ENCODE measurements at regions not wholly inside any gene's neighbourhood (a gene's known extent, or its start where the extent isn't known, plus 50 kb on each side); places are given as distances from the start of the nearest gene placed in this dataset.

DNA sequence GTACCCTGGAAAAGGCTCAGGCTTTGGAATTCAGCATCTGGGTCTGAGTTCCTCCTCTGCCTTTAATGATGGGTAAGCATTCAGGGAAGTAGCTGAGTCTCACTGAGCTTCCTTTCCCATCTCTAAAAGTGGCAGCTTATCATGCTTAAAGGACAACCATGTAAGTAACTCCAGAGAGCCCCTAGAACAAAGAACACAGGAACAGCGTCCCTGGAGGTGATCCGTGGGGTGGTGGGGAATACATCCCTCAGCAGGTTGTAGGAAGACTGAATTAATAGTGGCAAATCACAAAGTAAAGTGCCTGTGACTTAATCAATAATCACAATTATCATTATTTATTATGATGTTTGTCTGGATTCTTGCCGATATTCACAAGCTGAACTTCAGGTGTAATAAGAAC, 114.7 kb upstream of the ISX start:
- H3K36me3 ChIP-seq (ENCODE audit: control insufficient read depth in 2 of 2, insufficient read depth in 2 of 2, low read length in 1 of 2): no peaks in the 10 kb centered on the region
- no peaks in the 10 kb centered on the region for H3K27me3 ChIP-seq (ENCODE audit: control insufficient read depth in 2 of 2, insufficient read depth in 1 of 2, low read length in 1 of 2)
- no peak overlapping the region for H3K27ac ChIP-seq (ENCODE audit: low read depth in 1 of 2, low read length in 1 of 2)
- 79% methylated on average over 3 of the region's 3 CpGs for WGBS
- no peaks in the 10 kb centered on the region for H3K4me1 ChIP-seq (ENCODE audit: control insufficient read depth in 2 of 2, insufficient read depth in 2 of 2, low read length in 2 of 2)
- no peaks in the 10 kb centered on the region for H3K9me3 ChIP-seq (ENCODE audit: control insufficient read depth in 2 of 2, insufficient read depth in 1 of 2, low read length in 1 of 2)
- no peak for DNase-seq (ENCODE audit: low read depth in 6 of 9, low spot score in 9 of 9)
- no peak overlapping the region for H3K4me3 ChIP-seq (ENCODE audit: low read length in 2 of 2)

DNA sequence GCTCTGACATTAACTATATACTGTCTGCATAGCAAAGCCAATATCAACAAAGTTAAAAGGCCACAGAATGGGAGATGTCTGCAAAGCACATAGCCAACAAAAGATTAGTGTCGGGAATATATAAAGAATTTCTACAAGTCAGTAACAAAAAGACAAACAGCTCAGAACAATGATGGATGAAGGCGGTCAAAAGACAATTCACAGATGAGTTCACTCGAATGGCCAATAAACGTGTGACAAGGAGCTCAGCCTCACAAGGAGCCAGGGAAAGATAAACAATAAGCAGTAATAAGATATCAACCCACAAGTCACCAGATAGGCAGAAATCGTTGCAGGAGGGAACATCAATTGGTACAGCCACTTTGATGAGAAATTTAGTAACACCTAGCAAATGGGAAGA, 106.0 kb upstream of the ISX start:
- 68% methylated on average over 5 of the region's 5 CpGs for WGBS

DNA sequence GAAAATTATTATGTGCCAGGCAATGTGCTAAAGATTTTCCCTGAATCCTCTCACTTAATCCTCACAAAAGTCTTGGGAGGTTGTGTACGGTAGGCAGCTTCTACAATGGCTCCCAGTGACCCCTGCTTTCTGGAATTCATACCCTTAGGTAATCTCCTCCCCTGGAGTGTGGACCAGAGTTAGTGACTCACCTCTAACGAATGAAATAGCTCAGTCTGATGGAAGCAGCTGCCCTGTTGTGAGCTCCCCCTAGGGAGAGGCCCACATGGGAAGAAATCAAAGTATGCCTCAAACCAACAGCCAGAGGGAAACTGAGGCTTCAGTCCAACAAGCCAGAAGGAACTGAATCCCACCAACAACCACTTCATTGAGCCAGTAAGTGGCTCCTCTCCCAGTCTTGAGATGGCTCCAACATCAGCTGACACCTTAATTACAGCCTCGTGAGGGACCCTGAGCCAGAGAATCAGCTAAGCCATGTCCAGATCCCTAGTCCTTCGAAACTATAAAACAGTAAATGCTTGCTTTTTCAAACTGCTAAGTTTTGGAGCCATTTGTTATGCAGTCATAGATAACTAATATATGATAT, 98.9 kb upstream of the ISX start:
- Histone ChIP-seq H3K36me3 (ENCODE audit: control insufficient read depth in 2 of 2, insufficient read depth in 2 of 2, low read length in 1 of 2) (no peaks in the 10 kb centered on the region), H3K27ac (ENCODE audit: low read depth in 1 of 2, low read length in 1 of 2) (no peak overlapping the region), H3K4me3 (ENCODE audit: low read length in 2 of 2) (no peak overlapping the region), H3K4me1 (ENCODE audit: control insufficient read depth in 2 of 2, insufficient read depth in 2 of 2, low read length in 2 of 2) (no peaks in the 10 kb centered on the region), H3K9me3 (ENCODE audit: control insufficient read depth in 2 of 2, insufficient read depth in 1 of 2, low read length in 1 of 2) (no peaks in the 10 kb centered on the region), H3K27me3 (ENCODE audit: control insufficient read depth in 2 of 2, insufficient read depth in 1 of 2, low read length in 1 of 2) (no peaks in the 10 kb centered on the region)
- no peak for DNase-seq (ENCODE audit: low read depth in 6 of 9, low spot score in 9 of 9)
- WGBS: 79% methylated on average over 4 of the region's 4 CpGs

More for the DNA sequence above, 106.0 kb upstream of the ISX start:
- no peaks in the 10 kb centered on the region for H3K9me3 ChIP-seq (ENCODE audit: control insufficient read depth in 2 of 2, insufficient read depth in 1 of 2, low read length in 1 of 2)
- H3K4me3 ChIP-seq (ENCODE audit: low read length in 2 of 2): no peak overlapping the region
- no peaks in the 10 kb centered on the region for H3K36me3 ChIP-seq (ENCODE audit: control insufficient read depth in 2 of 2, insufficient read depth in 2 of 2, low read length in 1 of 2)
- no peak for DNase-seq (ENCODE audit: low read depth in 6 of 9, low spot score in 9 of 9)
- no peak overlapping the region for H3K27ac ChIP-seq (ENCODE audit: low read depth in 1 of 2, low read length in 1 of 2)
- no peaks in the 10 kb centered on the region for H3K27me3 ChIP-seq (ENCODE audit: control insufficient read depth in 2 of 2, insufficient read depth in 1 of 2, low read length in 1 of 2)
- no peaks in the 10 kb centered on the region for H3K4me1 ChIP-seq (ENCODE audit: control insufficient read depth in 2 of 2, insufficient read depth in 2 of 2, low read length in 2 of 2)

DNA sequence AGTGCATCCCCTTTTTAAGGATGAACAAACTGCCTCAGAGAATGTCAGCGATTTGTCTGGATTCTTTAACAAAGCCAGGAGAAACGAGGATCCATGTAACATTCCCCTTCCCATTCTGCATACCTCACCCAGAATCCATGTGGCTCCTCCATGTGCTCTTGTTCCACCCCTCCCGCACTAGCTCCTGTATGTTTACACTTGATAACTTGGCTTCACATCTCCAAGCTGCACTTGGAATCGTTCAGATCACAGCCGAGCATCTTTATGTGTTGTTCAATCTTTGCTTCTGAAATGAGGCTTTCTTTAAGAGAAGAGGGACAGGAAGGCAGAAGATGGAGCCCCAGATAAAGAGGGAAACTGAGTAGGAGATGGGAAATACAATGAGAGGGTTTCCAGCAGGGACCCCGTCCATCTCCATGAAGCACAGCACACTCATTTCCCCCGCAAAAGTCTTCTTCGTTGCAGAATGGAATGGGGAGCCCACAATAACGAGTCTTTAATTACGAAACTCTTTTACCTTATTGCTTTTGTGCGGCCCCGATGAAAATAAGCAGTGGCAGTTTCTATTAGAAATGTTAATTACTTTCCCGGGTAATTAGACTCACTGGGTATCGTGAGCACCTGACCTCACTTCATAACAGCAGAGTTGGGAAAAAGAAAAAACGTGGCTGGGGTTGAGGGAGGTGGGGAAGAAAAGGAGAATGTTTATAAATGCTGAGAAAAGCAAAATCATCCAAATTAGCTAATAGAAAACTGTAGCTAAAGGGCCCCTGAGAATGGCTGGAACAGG, 96.8 kb upstream of the ISX start:
- Histone ChIP-seq H3K36me3 (ENCODE audit: control insufficient read depth in 2 of 2, insufficient read depth in 2 of 2, low read length in 1 of 2) (no peaks in the 10 kb centered on the region), H3K4me1 (ENCODE audit: control insufficient read depth in 2 of 2, insufficient read depth in 2 of 2, low read length in 2 of 2) (no peaks in the 10 kb centered on the region), H3K4me3 (ENCODE audit: low read length in 2 of 2) (no peak overlapping the region), H3K27ac (ENCODE audit: low read depth in 1 of 2, low read length in 1 of 2) (no peak overlapping the region), H3K9me3 (ENCODE audit: control insufficient read depth in 2 of 2, insufficient read depth in 1 of 2, low read length in 1 of 2) (no peaks in the 10 kb centered on the region), H3K27me3 (ENCODE audit: control insufficient read depth in 2 of 2, insufficient read depth in 1 of 2, low read length in 1 of 2) (no peaks in the 10 kb centered on the region)
- no peak for DNase-seq (ENCODE audit: low read depth in 6 of 9, low spot score in 9 of 9)
- 84% methylated on average over 15 of the region's 15 CpGs for WGBS

DNA sequence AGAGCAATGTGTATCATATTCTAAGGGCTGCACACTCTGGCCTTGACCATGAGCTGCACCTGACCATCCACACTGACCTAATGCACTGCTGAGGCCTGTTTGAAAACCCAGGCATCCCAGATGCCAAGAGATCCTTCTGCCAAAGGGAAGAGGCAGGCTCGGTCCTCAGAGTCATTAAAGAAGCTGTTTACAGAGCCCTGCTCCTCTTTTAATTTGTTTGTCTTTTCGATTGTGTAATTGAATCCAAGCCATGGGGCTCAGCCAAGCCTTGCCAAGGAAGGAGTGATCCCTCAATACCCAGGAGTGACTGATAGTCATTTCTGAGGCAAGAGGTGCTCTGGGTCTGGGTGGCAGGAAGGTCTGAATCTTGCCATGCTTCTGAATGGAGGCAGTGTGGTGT, 94.5 kb upstream of the ISX start:
- no peaks in the 10 kb centered on the region for H3K4me1 ChIP-seq (ENCODE audit: control insufficient read depth in 2 of 2, insufficient read depth in 2 of 2, low read length in 2 of 2)
- WGBS: 77% methylated on average over 2 of the region's 2 CpGs
- no peak overlapping the region for H3K27ac ChIP-seq (ENCODE audit: low read depth in 1 of 2, low read length in 1 of 2)
- no peak for DNase-seq (ENCODE audit: low read depth in 6 of 9, low spot score in 9 of 9)
- no peaks in the 10 kb centered on the region for H3K36me3 ChIP-seq (ENCODE audit: control insufficient read depth in 2 of 2, insufficient read depth in 2 of 2, low read length in 1 of 2)
- H3K27me3 ChIP-seq (ENCODE audit: control insufficient read depth in 2 of 2, insufficient read depth in 1 of 2, low read length in 1 of 2): no peaks in the 10 kb centered on the region
- H3K9me3 ChIP-seq (ENCODE audit: control insufficient read depth in 2 of 2, insufficient read depth in 1 of 2, low read length in 1 of 2): no peaks in the 10 kb centered on the region
- no peak overlapping the region for H3K4me3 ChIP-seq (ENCODE audit: low read length in 2 of 2)

GRCh38 chr22:34972191-34972897, 93.6 kb upstream of the ISX start:
- Histone ChIP-seq H3K27me3 (ENCODE audit: control insufficient read depth in 2 of 2, insufficient read depth in 1 of 2, low read length in 1 of 2) (no peaks in the 10 kb centered on the region), H3K36me3 (ENCODE audit: control insufficient read depth in 2 of 2, insufficient read depth in 2 of 2, low read length in 1 of 2) (no peaks in the 10 kb centered on the region), H3K27ac (ENCODE audit: low read depth in 1 of 2, low read length in 1 of 2) (no peak overlapping the region), H3K9me3 (ENCODE audit: control insufficient read depth in 2 of 2, insufficient read depth in 1 of 2, low read length in 1 of 2) (no peaks in the 10 kb centered on the region), H3K4me1 (ENCODE audit: control insufficient read depth in 2 of 2, insufficient read depth in 2 of 2, low read length in 2 of 2) (no peaks in the 10 kb centered on the region), H3K4me3 (ENCODE audit: low read length in 2 of 2) (no peak overlapping the region)
- DNase-seq (ENCODE audit: low read depth in 6 of 9, low spot score in 9 of 9): no peak
- WGBS: 81% methylated on average over 8 of the region's 8 CpGs

DNA sequence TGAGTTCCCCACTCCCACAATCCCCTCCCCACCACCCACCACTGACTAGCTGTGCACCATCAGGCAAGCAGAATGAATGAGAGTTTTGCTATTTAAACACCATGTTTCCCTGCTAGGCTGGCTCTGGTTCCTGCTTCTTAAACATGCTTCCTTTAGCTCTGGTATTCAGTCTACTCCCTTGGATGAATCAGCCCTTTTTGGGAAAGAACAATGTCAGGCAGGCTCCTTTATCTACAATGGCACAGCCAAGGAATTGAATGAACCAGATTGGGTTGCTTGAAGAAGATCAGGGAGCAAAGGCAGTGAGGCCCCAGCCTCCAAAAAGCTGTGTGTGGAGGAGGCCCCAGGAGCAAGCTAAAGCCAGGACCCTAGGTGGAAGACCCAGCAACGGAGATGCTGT, 92.9 kb upstream of the ISX start:
- 62% methylated on average over 1 of the region's 1 CpG for WGBS

DNA sequence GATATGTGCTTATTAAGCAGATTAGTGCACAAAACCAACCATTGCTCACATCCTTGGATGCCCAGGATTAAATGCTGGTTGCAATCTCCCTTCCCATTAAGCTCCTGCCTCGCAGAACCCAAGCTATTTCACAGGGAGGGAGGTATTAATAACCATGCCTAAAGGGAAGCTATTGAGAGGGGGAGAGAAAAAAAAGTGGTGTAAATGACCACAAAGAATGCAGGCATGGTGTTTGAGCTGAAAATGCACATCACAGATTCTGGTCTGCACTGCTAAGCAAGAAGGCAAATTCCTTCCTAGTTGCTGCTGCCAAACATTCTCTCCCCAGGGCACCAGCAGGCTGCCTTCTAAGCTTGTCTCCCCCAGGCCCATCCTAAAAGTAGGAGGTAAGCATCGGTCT, 92.0 kb upstream of the ISX start:
- H3K27me3 ChIP-seq (ENCODE audit: control insufficient read depth in 2 of 2, insufficient read depth in 1 of 2, low read length in 1 of 2): no peaks in the 10 kb centered on the region
- no peaks in the 10 kb centered on the region for H3K36me3 ChIP-seq (ENCODE audit: control insufficient read depth in 2 of 2, insufficient read depth in 2 of 2, low read length in 1 of 2)
- H3K27ac ChIP-seq (ENCODE audit: low read depth in 1 of 2, low read length in 1 of 2): no peak overlapping the region
- 64% methylated on average over 2 of the region's 2 CpGs for WGBS
- H3K4me1 ChIP-seq (ENCODE audit: control insufficient read depth in 2 of 2, insufficient read depth in 2 of 2, low read length in 2 of 2): no peaks in the 10 kb centered on the region
- no peaks in the 10 kb centered on the region for H3K9me3 ChIP-seq (ENCODE audit: control insufficient read depth in 2 of 2, insufficient read depth in 1 of 2, low read length in 1 of 2)
- DNase-seq (ENCODE audit: low read depth in 6 of 9, low spot score in 9 of 9): no peak
- no peak overlapping the region for H3K4me3 ChIP-seq (ENCODE audit: low read length in 2 of 2)

More for the DNA sequence above, 92.9 kb upstream of the ISX start:
- Histone ChIP-seq H3K4me1 (ENCODE audit: control insufficient read depth in 2 of 2, insufficient read depth in 2 of 2, low read length in 2 of 2) (no peaks in the 10 kb centered on the region), H3K27me3 (ENCODE audit: control insufficient read depth in 2 of 2, insufficient read depth in 1 of 2, low read length in 1 of 2) (no peaks in the 10 kb centered on the region), H3K9me3 (ENCODE audit: control insufficient read depth in 2 of 2, insufficient read depth in 1 of 2, low read length in 1 of 2) (no peaks in the 10 kb centered on the region), H3K36me3 (ENCODE audit: control insufficient read depth in 2 of 2, insufficient read depth in 2 of 2, low read length in 1 of 2) (no peaks in the 10 kb centered on the region), H3K27ac (ENCODE audit: low read depth in 1 of 2, low read length in 1 of 2) (no peak overlapping the region), H3K4me3 (ENCODE audit: low read length in 2 of 2) (no peak overlapping the region)
- no peak for DNase-seq (ENCODE audit: low read depth in 6 of 9, low spot score in 9 of 9)

DNA sequence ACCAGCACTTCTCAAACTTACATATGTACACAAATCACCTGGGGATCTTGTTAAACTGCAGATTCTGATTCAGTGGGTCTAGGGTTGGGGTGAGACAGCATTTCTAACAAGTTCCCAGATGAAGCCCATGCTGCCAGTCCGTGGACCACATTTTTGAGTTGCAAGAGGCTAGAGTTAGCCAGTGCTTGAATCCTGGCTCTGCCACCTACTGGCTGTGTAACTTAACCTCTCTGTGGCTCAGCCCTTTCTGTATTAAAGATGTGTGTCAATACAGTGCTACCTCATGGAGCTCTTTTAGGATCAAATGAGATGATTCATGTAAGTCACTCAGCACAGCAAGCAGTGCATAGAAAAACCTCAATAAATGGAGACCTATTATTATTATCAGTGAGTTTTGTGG, 90.2 kb upstream of the ISX start:
- no peak for DNase-seq (ENCODE audit: low read depth in 6 of 9, low spot score in 9 of 9)
- no peaks in the 10 kb centered on the region for H3K27me3 ChIP-seq (ENCODE audit: control insufficient read depth in 2 of 2, insufficient read depth in 1 of 2, low read length in 1 of 2)
- 36% methylated on average over 1 of the region's 1 CpG for WGBS
- H3K9me3 ChIP-seq (ENCODE audit: control insufficient read depth in 2 of 2, insufficient read depth in 1 of 2, low read length in 1 of 2): no peaks in the 10 kb centered on the region
- no peaks in the 10 kb centered on the region for H3K36me3 ChIP-seq (ENCODE audit: control insufficient read depth in 2 of 2, insufficient read depth in 2 of 2, low read length in 1 of 2)
- H3K4me3 ChIP-seq (ENCODE audit: low read length in 2 of 2): no peak overlapping the region
- no peaks in the 10 kb centered on the region for H3K4me1 ChIP-seq (ENCODE audit: control insufficient read depth in 2 of 2, insufficient read depth in 2 of 2, low read length in 2 of 2)
- H3K27ac ChIP-seq (ENCODE audit: low read depth in 1 of 2, low read length in 1 of 2): no peak overlapping the region

Measured in thymus (tissue), 11 donors.